GM12875 (cell line): ENCODE measurements at regions not wholly inside any gene's neighbourhood (a gene's known extent, or its start where the extent isn't known, plus 50 kb on each side); places are given as distances from the start of the nearest gene placed in this dataset.

ENCODE experiments used
- H3K4me3 ChIP-seq: one replicate; pipeline ENCODE4 v1.5.1; 2011; ENCODE audit warnings: low read depth, low read length, control low read depth
- TF ChIP-seq, protein P1 (sequence below): IDR thresholded peaks from 2 replicates; pipeline ENCODE4 v1.5.1; 2011; ENCODE audit warnings: low read depth, mild to moderate bottlenecking, control low read depth, inconsistent platforms, low read length, moderate library complexity, borderline replicate concordance; ENCODE audit not compliant: insufficient read depth

DNA sequence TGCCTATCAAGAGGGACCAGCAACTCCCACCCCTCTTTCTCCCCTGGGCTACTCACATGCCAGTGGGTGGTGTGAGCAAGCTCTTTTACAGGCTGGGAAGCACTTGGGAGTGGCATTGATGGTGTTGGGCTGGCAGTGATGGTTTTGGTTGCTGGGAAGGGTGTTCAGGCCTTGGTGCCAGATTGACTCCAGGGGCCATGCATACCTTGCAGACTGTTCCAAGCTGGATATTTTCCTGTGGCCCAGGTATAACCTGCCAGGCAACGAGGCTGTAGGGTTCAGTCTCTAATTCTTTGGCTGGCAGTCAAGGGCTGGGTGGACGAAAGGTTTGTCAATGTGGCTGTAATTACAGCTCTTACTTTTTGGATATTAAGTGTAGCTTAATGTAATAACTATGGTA is 177.3 kb downstream of the MACROH2A1 start:
- TF ChIP-seq, protein P1, sequence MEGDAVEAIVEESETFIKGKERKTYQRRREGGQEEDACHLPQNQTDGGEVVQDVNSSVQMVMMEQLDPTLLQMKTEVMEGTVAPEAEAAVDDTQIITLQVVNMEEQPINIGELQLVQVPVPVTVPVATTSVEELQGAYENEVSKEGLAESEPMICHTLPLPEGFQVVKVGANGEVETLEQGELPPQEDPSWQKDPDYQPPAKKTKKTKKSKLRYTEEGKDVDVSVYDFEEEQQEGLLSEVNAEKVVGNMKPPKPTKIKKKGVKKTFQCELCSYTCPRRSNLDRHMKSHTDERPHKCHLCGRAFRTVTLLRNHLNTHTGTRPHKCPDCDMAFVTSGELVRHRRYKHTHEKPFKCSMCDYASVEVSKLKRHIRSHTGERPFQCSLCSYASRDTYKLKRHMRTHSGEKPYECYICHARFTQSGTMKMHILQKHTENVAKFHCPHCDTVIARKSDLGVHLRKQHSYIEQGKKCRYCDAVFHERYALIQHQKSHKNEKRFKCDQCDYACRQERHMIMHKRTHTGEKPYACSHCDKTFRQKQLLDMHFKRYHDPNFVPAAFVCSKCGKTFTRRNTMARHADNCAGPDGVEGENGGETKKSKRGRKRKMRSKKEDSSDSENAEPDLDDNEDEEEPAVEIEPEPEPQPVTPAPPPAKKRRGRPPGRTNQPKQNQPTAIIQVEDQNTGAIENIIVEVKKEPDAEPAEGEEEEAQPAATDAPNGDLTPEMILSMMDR, result no peak
- H3K4me3 ChIP-seq, result no peak overlapping the region

DNA sequence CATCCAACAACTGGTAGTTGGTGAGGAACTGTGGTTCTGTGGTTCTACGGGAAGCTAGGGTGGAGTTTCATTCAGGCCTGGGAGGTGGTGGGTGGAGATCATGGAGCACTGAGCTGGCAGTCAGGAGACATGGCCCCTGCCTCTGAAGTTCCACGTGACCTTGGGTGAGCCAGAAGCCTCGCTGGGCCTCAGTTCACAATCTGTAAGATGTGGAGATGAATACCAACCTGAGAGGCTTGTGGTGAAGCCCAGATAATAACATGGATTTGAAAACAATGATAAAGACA is 177.9 kb downstream of the MACROH2A1 start:
- no peak overlapping the region for H3K4me3 ChIP-seq
- TF ChIP-seq, protein P1, result no peak

DNA sequence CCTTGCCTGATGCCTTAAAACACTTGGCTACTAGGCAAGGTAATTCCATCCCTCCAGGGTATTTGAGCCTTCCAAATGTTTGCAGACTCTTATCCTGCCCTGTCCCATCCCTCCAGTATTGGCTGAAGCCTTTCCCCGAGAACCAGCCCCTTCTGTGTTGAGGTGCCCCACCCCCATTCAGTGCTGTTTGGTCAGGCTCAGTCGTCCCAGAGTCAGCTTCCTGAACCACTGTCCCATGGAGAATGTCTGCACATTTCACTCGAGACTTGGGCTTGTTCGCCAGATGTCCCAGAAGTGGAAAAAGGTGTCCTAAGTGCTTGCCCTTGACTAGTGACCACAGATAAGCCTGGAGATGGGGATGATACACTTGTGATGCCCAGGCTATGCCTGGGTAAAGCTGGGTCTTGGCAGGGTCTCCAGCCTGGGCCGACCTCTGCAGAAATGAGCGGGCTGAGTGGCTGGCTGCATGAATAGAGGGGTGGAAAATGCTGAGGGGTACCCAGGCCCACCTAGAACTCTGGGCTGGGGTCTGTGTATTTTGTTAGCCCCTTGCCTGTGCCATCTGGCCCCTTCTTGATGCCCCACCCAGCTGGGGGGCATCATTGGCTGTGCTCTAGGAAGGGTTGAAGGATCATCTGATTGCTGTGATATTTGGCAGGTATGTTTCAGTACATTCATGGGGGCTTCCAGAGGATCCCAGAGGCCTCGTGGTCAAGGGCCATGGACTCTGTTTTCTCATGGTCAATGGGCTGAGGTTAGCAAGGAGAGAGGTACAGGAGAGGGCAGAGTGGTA is 178.4 kb downstream of the MACROH2A1 start:
- no peak overlapping the region for H3K4me3 ChIP-seq
- TF ChIP-seq, protein P1, result no peak

- TF ChIP-seq, protein P1, result no peak
- H3K4me3 ChIP-seq, result no peak overlapping the region
These were observed 179.2 kb downstream of the MACROH2A1 start for GRCh38 chr5:135219868-135220267.

GRCh38 chr5:135218790-135219568 is 180.1 kb downstream of the MACROH2A1 start:
- no peak overlapping the region for H3K4me3 ChIP-seq
- TF ChIP-seq, protein P1, result no peak

- H3K4me3 ChIP-seq, result no peak overlapping the region
- TF ChIP-seq, protein P1, result no peak
These were observed 180.6 kb downstream of the MACROH2A1 start for GRCh38 chr5:135218486-135218755.
